ENCODE measurements at regions not wholly inside any gene's neighbourhood (a gene's known extent, or its start where the extent isn't known, plus 50 kb on each side); places are given as distances from the start of the nearest gene placed in this dataset.

DNA sequence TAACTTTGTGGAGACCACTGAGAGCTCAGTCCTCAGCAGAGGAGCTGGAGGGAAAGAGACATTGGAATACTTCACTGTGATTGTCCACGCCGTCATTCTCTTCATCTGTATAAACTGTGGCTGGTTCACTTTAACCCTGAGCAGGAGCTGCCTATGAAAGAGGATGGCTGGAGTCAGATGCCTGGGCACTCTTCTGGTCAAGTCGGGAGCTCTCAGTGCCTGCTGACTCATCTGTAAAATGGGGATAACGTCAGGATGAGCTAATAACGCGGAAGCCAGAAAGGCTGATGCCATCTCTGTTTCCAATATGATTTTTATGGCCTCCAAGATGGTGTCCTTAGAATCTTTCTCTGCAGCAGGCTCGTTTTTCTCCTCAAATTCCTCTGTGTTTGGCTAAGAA lies 51.6 kb upstream of the MRPS22 start:
- Histone ChIP-seq H3K27ac (ENCODE audit: low read depth, low read length, severe bottlenecking) (no peak overlapping the region), H3K4me1 (ENCODE audit: control insufficient read depth, insufficient read depth, low read length, poor library complexity, severe bottlenecking) (peaks cover 15% of the 10 kb centered on the region), H3K9me3 (ENCODE audit: control insufficient read depth, low read length) (no peaks in the 10 kb centered on the region), H3K36me3 (ENCODE audit: control insufficient read depth, insufficient read depth, low read length) (no peaks in the 10 kb centered on the region), H3K4me3 (ENCODE audit: extremely low read depth, insufficient read depth, low read length, poor library complexity, severe bottlenecking) (no peak overlapping the region)
- WGBS, 2 experiments (ENCODE audit: insufficient coverage in 2 of 2): 89 to 92% methylated on average over 5 of the region's 7 CpGs

DNA sequence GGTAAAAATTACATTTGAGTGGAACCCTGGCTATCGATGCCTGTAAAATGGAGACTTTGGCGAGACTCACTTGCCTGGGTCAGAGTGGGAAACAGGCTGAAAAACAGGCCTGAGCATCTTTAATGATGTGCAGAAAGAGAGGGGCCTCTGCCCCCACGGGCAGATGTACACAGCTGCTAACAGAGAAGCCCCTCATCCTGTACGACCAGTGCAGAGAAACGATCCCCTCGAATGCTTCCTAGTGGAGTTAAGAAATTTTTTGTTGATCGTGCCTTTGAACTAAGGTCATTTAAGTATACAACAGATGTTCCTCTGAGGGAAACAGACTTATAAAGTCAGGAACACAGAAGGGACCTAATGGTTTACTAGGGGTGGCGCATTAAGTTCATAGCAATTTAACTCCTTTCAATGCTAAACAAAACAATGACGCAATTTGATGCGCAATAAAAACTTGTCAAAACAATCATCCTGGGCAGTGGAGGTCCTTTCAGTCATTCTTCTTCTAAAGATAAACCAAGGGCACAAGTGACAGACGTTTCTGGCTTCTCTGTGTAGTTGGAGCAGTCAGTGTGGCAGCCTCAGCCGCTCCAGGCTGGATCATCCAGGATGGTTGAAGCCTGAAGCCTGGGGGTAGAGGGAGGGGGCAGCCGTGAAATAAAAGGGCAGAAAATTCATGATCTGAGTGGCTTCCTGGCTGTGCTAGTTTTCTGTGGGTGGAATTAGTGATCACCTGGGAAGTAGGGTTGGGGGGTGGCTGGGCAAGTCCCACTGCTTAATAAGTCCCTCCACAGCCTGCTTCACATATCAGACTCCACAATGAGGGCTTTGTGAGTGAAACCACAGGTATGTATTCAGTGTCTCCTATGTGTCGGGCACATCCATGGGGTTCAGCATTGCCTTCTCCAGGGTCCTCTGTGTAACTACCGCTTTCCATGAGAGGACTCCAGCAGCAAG lies 50.8 kb upstream of the MRPS22 start:
- H3K9me3 ChIP-seq (ENCODE audit: control insufficient read depth, low read length): no peaks in the 10 kb centered on the region
- H3K27ac ChIP-seq (ENCODE audit: low read depth, low read length, severe bottlenecking): no peak overlapping the region
- 87 to 95% methylated on average over 12 of the region's 15 CpGs for WGBS, 2 experiments (ENCODE audit: insufficient coverage in 2 of 2)

DNA sequence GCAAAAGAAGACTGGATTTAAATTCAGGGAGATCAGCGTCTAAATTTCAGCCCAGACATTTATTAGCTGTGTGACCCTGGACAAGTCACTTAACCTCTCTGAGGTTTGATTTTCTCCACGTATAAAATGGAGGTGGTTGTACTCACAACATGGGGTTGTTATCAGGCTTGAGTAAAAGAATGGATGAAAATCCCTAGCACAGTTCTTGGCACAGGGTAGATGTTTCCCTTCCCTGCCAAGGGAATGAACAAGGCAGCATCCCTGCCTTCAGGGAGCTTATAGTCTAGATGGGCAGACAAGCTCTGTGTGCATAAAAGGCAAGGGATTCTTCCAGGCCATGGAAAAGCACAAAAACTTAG lies 50.2 kb upstream of the MRPS22 start:
- Histone ChIP-seq H3K27ac (ENCODE audit: low read depth, low read length, severe bottlenecking) (no peak overlapping the region), H3K4me3 (ENCODE audit: extremely low read depth, insufficient read depth, low read length, poor library complexity, severe bottlenecking) (no peak overlapping the region), H3K4me1 (ENCODE audit: control insufficient read depth, insufficient read depth, low read length, poor library complexity, severe bottlenecking) (peaks cover 17% of the 10 kb centered on the region), H3K9me3 (ENCODE audit: control insufficient read depth, low read length) (no peaks in the 10 kb centered on the region), H3K36me3 (ENCODE audit: control insufficient read depth, insufficient read depth, low read length) (no peaks in the 10 kb centered on the region)
- WGBS, 2 experiments (ENCODE audit: insufficient coverage in 2 of 2): 100% methylated on average over 1 to 2 of the region's 2 CpGs

More for the DNA sequence above, 50.8 kb upstream of the MRPS22 start:
- H3K4me1 ChIP-seq (ENCODE audit: control insufficient read depth, insufficient read depth, low read length, poor library complexity, severe bottlenecking): peaks cover 22% of the 10 kb centered on the region
- no peak overlapping the region for H3K4me3 ChIP-seq (ENCODE audit: extremely low read depth, insufficient read depth, low read length, poor library complexity, severe bottlenecking)
- no peaks in the 10 kb centered on the region for H3K36me3 ChIP-seq (ENCODE audit: control insufficient read depth, insufficient read depth, low read length)
